ENCODE measurements at regions not wholly inside any gene's neighbourhood (a gene's known extent, or its start where the extent isn't known, plus 50 kb on each side); places are given as distances from the start of the nearest gene placed in this dataset.

DNA sequence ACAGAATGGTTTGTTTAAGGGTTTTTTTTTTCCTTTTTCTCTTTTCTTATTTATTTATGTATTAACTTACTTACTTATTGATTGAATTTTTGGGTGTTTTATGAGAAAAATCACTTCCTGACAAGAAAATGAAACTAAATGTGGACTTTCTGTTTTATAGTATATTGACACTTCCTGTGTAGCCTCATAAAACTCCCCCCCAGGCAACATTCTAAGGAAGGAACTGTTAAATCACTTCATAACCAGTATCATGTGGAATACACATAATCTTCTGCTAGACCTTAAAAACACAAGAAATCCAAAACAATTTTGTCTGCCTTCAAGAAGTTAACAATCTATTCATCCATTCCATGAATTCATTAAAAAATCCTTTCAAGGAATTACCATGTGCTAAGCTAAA lies 164.1 kb upstream of the TOM1L1 start:
- no peak overlapping the region for H3K4me2 ChIP-seq (ENCODE audit: low read length, poor library complexity, severe bottlenecking)
- no peak overlapping the region for H3K23ac ChIP-seq (ENCODE audit: low read length in 2 of 2)
- H3K4me1 ChIP-seq (ENCODE audit: control insufficient read depth, insufficient read depth, low read depth, low read length) = no peaks in the 10 kb centered on the region
- H3K36me3 ChIP-seq (ENCODE audit: control insufficient read depth in 1 of 2, insufficient read depth in 2 of 2, low read depth in 1 of 2, low read length in 2 of 2) = no peaks in the 10 kb centered on the region
- H2BK5ac ChIP-seq (ENCODE audit: low read depth, low read length, poor library complexity, severe bottlenecking) = no peak overlapping the region
- no peak overlapping the region for H2AFZ ChIP-seq (ENCODE audit: low read depth, low read length)
- no peak overlapping the region for H2BK15ac ChIP-seq (ENCODE audit: low read depth, poor library complexity, severe bottlenecking)
- H2AK5ac ChIP-seq (ENCODE audit: low read length, severe bottlenecking) = no peak overlapping the region
- H3K27ac ChIP-seq (ENCODE audit: low read length, poor library complexity, severe bottlenecking) = no peak overlapping the region
- no peak overlapping the region for H3K4ac ChIP-seq (ENCODE audit: low read depth in 1 of 2, low read length in 2 of 2)
- no peak overlapping the region for H4K8ac ChIP-seq (ENCODE audit: low read length)
- H3K9me3 ChIP-seq (ENCODE audit: control insufficient read depth, low read length) = peaks cover 30% of the 10 kb centered on the region
- no peak overlapping the region for H3K9ac ChIP-seq (ENCODE audit: low read length)
- no peak overlapping the region for H4K91ac ChIP-seq (ENCODE audit: low read length)
- no peaks in the 10 kb centered on the region for H3K27me3 ChIP-seq (ENCODE audit: control insufficient read depth in 1 of 2, insufficient read depth in 1 of 2, low read length in 2 of 2)
- H3K79me1 ChIP-seq (replicated peaks; ENCODE audit: low read length, poor library complexity, severe bottlenecking) = no peaks in the 10 kb centered on the region
- H3K14ac ChIP-seq (ENCODE audit: low read length in 2 of 2) = no peak overlapping the region
- H3K4me3 ChIP-seq (ENCODE audit: insufficient read depth in 1 of 2, low read depth in 1 of 2, low read length in 2 of 2) = no peak overlapping the region
- H2BK12ac ChIP-seq (ENCODE audit: low read length in 2 of 2) = no peak overlapping the region
- no peak overlapping the region for H2BK120ac ChIP-seq (ENCODE audit: low read depth, low read length)
- no peak overlapping the region for H3K18ac ChIP-seq (ENCODE audit: low read depth in 1 of 2, low read length in 2 of 2)
- DNase-seq = no peak

DNA sequence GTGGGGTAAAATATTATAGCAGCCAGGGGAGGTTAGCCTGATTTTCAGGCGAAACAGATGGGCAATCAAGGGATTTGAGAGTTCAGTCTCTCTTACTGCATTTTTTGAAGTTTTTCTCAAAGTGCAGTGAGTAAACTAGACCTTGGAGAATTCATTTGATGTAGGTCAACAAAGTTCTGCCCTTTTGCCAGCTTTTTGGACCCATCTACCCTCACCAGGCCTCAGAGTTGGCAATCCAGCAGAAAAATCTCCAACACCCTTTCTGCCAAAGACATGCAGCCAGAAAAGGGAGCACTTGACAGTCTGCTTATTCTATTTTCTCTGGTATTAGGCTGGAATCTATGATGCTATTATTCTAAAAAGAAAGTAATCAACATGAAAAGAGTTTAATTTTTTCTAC lies 162.2 kb upstream of the TOM1L1 start:
- no peak overlapping the region for H3K23ac ChIP-seq (ENCODE audit: low read length in 2 of 2)
- H3K36me3 ChIP-seq (ENCODE audit: control insufficient read depth in 1 of 2, insufficient read depth in 2 of 2, low read depth in 1 of 2, low read length in 2 of 2) = no peaks in the 10 kb centered on the region
- H3K79me1 ChIP-seq (replicated peaks; ENCODE audit: low read length, poor library complexity, severe bottlenecking) = no peaks in the 10 kb centered on the region
- H3K27me3 ChIP-seq (ENCODE audit: control insufficient read depth in 1 of 2, insufficient read depth in 1 of 2, low read length in 2 of 2) = no peaks in the 10 kb centered on the region
- no peak overlapping the region for H4K91ac ChIP-seq (ENCODE audit: low read length)
- H3K14ac ChIP-seq (ENCODE audit: low read length in 2 of 2) = no peak overlapping the region
- no peak overlapping the region for H3K4ac ChIP-seq (ENCODE audit: low read depth in 1 of 2, low read length in 2 of 2)
- H4K8ac ChIP-seq (ENCODE audit: low read length) = no peak overlapping the region
- H3K18ac ChIP-seq (ENCODE audit: low read depth in 1 of 2, low read length in 2 of 2) = no peak overlapping the region
- H2BK5ac ChIP-seq (ENCODE audit: low read depth, low read length, poor library complexity, severe bottlenecking) = no peak overlapping the region
- H3K4me3 ChIP-seq (ENCODE audit: insufficient read depth in 1 of 2, low read depth in 1 of 2, low read length in 2 of 2) = no peak overlapping the region
- WGBS = 83% methylated on average over 1 of the region's 1 CpG
- H2AK5ac ChIP-seq (ENCODE audit: low read length, severe bottlenecking) = no peak overlapping the region
- no peak overlapping the region for H2BK120ac ChIP-seq (ENCODE audit: low read depth, low read length)
- H3K9me3 ChIP-seq (ENCODE audit: control insufficient read depth, low read length) = peaks cover 32% of the 10 kb centered on the region
- no peak overlapping the region for H3K4me2 ChIP-seq (ENCODE audit: low read length, poor library complexity, severe bottlenecking)
- no peak overlapping the region for H2AFZ ChIP-seq (ENCODE audit: low read depth, low read length)
- H3K27ac ChIP-seq (ENCODE audit: low read length, poor library complexity, severe bottlenecking) = no peak overlapping the region
- no peak overlapping the region for H3K9ac ChIP-seq (ENCODE audit: low read length)
- no peak for DNase-seq
- no peak overlapping the region for H2BK15ac ChIP-seq (ENCODE audit: low read depth, poor library complexity, severe bottlenecking)
- no peaks in the 10 kb centered on the region for H3K4me1 ChIP-seq (ENCODE audit: control insufficient read depth, insufficient read depth, low read depth, low read length)
- H2BK12ac ChIP-seq (ENCODE audit: low read length in 2 of 2) = no peak overlapping the region

DNA sequence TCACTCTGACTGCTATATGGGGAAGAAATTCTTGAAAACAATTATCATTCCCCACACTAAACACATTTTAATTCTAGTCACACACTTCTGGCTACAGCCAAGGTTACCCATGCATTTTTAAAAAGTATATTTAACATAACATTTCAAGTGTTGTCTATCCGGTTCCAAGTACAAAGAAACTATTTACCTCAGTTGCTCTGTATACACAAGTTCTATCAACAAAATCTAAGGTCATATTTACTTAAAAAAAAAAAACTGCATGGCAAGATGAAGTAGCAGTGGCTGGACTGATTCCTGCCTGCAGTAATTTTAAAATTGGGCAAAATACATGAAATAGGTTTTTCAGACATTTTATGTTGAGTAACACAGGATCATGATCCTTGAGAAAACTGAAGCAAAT lies 155.9 kb upstream of the TOM1L1 start:
- Histone ChIP-seq H2AK5ac (ENCODE audit: low read length, severe bottlenecking) (no peak overlapping the region), H3K36me3 (ENCODE audit: control insufficient read depth in 1 of 2, insufficient read depth in 2 of 2, low read depth in 1 of 2, low read length in 2 of 2) (no peaks in the 10 kb centered on the region), H4K91ac (ENCODE audit: low read length) (no peak overlapping the region), H3K4me3 (ENCODE audit: insufficient read depth in 1 of 2, low read depth in 1 of 2, low read length in 2 of 2) (no peak overlapping the region), H2AFZ (ENCODE audit: low read depth, low read length) (no peak overlapping the region), H3K79me1 (replicated peaks; ENCODE audit: low read length, poor library complexity, severe bottlenecking) (no peaks in the 10 kb centered on the region), H3K14ac (ENCODE audit: low read length in 2 of 2) (no peak overlapping the region), H2BK120ac (ENCODE audit: low read depth, low read length) (no peak overlapping the region), H2BK15ac (ENCODE audit: low read depth, poor library complexity, severe bottlenecking) (no peak overlapping the region), H2BK5ac (ENCODE audit: low read depth, low read length, poor library complexity, severe bottlenecking) (no peak overlapping the region), H3K4me1 (ENCODE audit: control insufficient read depth, insufficient read depth, low read depth, low read length) (no peaks in the 10 kb centered on the region), H3K18ac (ENCODE audit: low read depth in 1 of 2, low read length in 2 of 2) (no peak overlapping the region), H3K4ac (ENCODE audit: low read depth in 1 of 2, low read length in 2 of 2) (no peak overlapping the region), H4K8ac (ENCODE audit: low read length) (no peak overlapping the region), H3K23ac (ENCODE audit: low read length in 2 of 2) (no peak overlapping the region), H3K4me2 (ENCODE audit: low read length, poor library complexity, severe bottlenecking) (no peak overlapping the region), H3K27me3 (ENCODE audit: control insufficient read depth in 1 of 2, insufficient read depth in 1 of 2, low read length in 2 of 2) (no peaks in the 10 kb centered on the region), H3K27ac (ENCODE audit: low read length, poor library complexity, severe bottlenecking) (no peak overlapping the region), H3K9me3 (ENCODE audit: control insufficient read depth, low read length) (peaks cover 28% of the 10 kb centered on the region), H3K9ac (ENCODE audit: low read length) (no peak overlapping the region), H2BK12ac (ENCODE audit: low read length in 2 of 2) (no peak overlapping the region)
- no peak for DNase-seq
- WGBS = no CpG with 5 or more reads among the region's 1 CpG

DNA sequence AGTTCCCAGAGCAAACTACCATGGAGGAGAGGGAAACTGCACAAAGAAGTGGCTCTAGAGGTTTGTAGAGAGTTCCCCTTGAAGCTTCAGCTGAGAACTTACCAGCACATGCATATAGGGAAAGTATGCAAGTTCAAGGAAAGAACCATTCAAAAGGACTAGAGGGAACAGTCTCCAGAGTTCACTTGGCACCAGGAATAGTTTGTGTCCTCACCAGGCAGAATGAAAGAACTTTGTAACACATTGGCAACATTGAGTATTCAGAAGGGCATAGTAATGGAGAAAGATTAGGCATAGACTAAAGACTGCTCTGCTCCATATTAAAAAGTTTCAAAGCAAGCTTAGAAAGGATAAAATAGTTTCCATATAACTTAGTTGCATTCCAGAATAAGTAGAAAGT lies 155.4 kb upstream of the TOM1L1 start:
- H2BK15ac ChIP-seq (ENCODE audit: low read depth, poor library complexity, severe bottlenecking) = no peak overlapping the region
- no peak overlapping the region for H3K4me3 ChIP-seq (ENCODE audit: insufficient read depth in 1 of 2, low read depth in 1 of 2, low read length in 2 of 2)
- no peak overlapping the region for H4K8ac ChIP-seq (ENCODE audit: low read length)
- no peaks in the 10 kb centered on the region for H3K27me3 ChIP-seq (ENCODE audit: control insufficient read depth in 1 of 2, insufficient read depth in 1 of 2, low read length in 2 of 2)
- no peak overlapping the region for H2BK5ac ChIP-seq (ENCODE audit: low read depth, low read length, poor library complexity, severe bottlenecking)
- DNase-seq = no peak
- H3K23ac ChIP-seq (ENCODE audit: low read length in 2 of 2) = no peak overlapping the region
- no peak overlapping the region for H2BK12ac ChIP-seq (ENCODE audit: low read length in 2 of 2)
- no peak overlapping the region for H3K9ac ChIP-seq (ENCODE audit: low read length)
- no peak overlapping the region for H2AFZ ChIP-seq (ENCODE audit: low read depth, low read length)
- no peaks in the 10 kb centered on the region for H3K4me1 ChIP-seq (ENCODE audit: control insufficient read depth, insufficient read depth, low read depth, low read length)
- no peak overlapping the region for H3K14ac ChIP-seq (ENCODE audit: low read length in 2 of 2)
- peaks cover 33% of the 10 kb centered on the region for H3K9me3 ChIP-seq (ENCODE audit: control insufficient read depth, low read length)
- no peaks in the 10 kb centered on the region for H3K36me3 ChIP-seq (ENCODE audit: control insufficient read depth in 1 of 2, insufficient read depth in 2 of 2, low read depth in 1 of 2, low read length in 2 of 2)
- no peaks in the 10 kb centered on the region for H3K79me1 ChIP-seq (replicated peaks; ENCODE audit: low read length, poor library complexity, severe bottlenecking)
- no peak overlapping the region for H3K4me2 ChIP-seq (ENCODE audit: low read length, poor library complexity, severe bottlenecking)
- H4K91ac ChIP-seq (ENCODE audit: low read length) = no peak overlapping the region
- no peak overlapping the region for H3K4ac ChIP-seq (ENCODE audit: low read depth in 1 of 2, low read length in 2 of 2)
- H3K18ac ChIP-seq (ENCODE audit: low read depth in 1 of 2, low read length in 2 of 2) = no peak overlapping the region
- H2BK120ac ChIP-seq (ENCODE audit: low read depth, low read length) = no peak overlapping the region
- H3K27ac ChIP-seq (ENCODE audit: low read length, poor library complexity, severe bottlenecking) = no peak overlapping the region
- H2AK5ac ChIP-seq (ENCODE audit: low read length, severe bottlenecking) = no peak overlapping the region
